Heart left ventricle (tissue), 16 donors: ENCODE measurements at regions not wholly inside any gene's neighbourhood (a gene's known extent, or its start where the extent isn't known, plus 50 kb on each side); places are given as distances from the start of the nearest gene placed in this dataset.
A peak's percentile ranks its signal among the peaks of the same experiment; 100 is the strongest.
"Not testable (repeated sequence)": the region's sequence is repeated elsewhere in the genome, so short reads cannot be mapped to it uniquely, and the experiment has no call there.

Experiments used
- ATAC-seq, 4 donors: fragments of 200-7000 bp; cut with Tn5 transposase; one replicate each; pipeline ENCODE4 v1.9.1; 2020 to 2022; ENCODE audit warnings: moderate library complexity in 4 of 4, mild to moderate bottlenecking in 3 of 4, moderate number of reproducible peaks in 1 of 4
- DNase-seq, 5 donors: peaks; one replicate each; pipeline ENCODE4 v3.0.0-alpha.2; 2020
- H3K27ac ChIP-seq, 12 donors: fragments of 200-600 bp; sonication (generic) in 4 of 12; one replicate each; pipeline versions ENCODE4 v1.5.0 to v1.8.0; 2016 to 2022; ENCODE audit warnings: mild to moderate bottlenecking in 2 of 12
- H3K27me3 ChIP-seq, 9 donors: fragments of 200-600 bp; sonication (generic) in 2 of 9; one replicate each; pipeline versions ENCODE4 v1.5.1 to v1.8.0; 2016 to 2022; ENCODE audit warnings: mild to moderate bottlenecking in 3 of 9
- H3K36me3 ChIP-seq, 9 donors: fragments of 200-600 bp; sonication (generic) in 2 of 9; one replicate each; pipeline versions ENCODE4 v1.5.0 to v1.8.0; 2018 to 2022; ENCODE audit warnings: mild to moderate bottlenecking in 2 of 9
- H3K4me1 ChIP-seq, 12 donors: fragments of 200-600 bp; sonication (generic) in 4 of 12; one replicate each; pipeline versions ENCODE4 v1.5.0 to v1.8.0; 2016 to 2022; ENCODE audit warnings: mild to moderate bottlenecking in 3 of 12
- H3K4me3 ChIP-seq, 12 donors: fragments of 200-600 bp; sonication (generic) in 4 of 12; one replicate each; pipeline versions ENCODE4 v1.5.0 to v1.8.0; 2017 to 2022; ENCODE audit warnings: mild to moderate bottlenecking in 9 of 12, moderate library complexity in 4 of 12
- H3K9me3 ChIP-seq, 12 donors: fragments of 200-600 bp; sonication (generic) in 4 of 12; one replicate each; pipeline versions ENCODE4 v1.5.0 to v1.8.0; 2016 to 2022; ENCODE audit warnings: mild to moderate bottlenecking in 1 of 12
- POLR2A ChIP-seq, 2 donors: fragments of 450-650 bp; IDR thresholded peaks; one replicate each; pipeline ENCODE4 v1.6.1; 2017; ENCODE audit warnings: antibody characterized with exemption in 2 of 2, mild to moderate bottlenecking in 2 of 2, moderate library complexity in 2 of 2
- WGBS, 4 donors: extraction: QIAGEN DNeasy Blood & Tissue Kit in 2 of 4; methylation state at CpG; one replicate each; pipeline versions ENCODE4 v1.1.5 to v1.1.7; 2013 to 2018; 5-methylcytosine and 5-hydroxymethylcytosine counted together
- intact Hi-C, 10 donors: fragments of 100-400 bp; cut with DNase I; formaldehyde crosslinking; loops; one replicate each; pipeline versions ENCODE4 v1.11.1 to v1.14.2; 2022
- TF ChIP-seq, protein P1 (sequence below), 12 donors: fragments of 200-600 bp; sonication (generic) in 4 of 12; IDR thresholded peaks; one replicate each; pipeline versions ENCODE4 v1.5.0 to v1.8.0; 2018 to 2022; ENCODE audit warnings: antibody characterized with exemption in 12 of 12, mild to moderate bottlenecking in 5 of 12
- donor health status: ischemic (EF 13 %, LVEDD 7.1; RV severe dilation, severe dysfunction).
- donor health status: healthy with polysubstance abuse.
- donor health status: DM: no; HTN: yes; CAD: no.
- donor health status: DM: no; HTN: no; CAD: no.
- donor health status: ischemic (EF 25% LVEDD 6.9; RV normal size, moderate dysfunction).
- donor health status: ischemic (EF 25% LVEDD 5.7; RV mildly dilated, moderate dysfunction).
- donor health status: healthy.
- donor health status: DM: yes; HTN: yes; CAD: no.
- donor health status: ischemic (EF 35%, LVEDD 5.7; RV mildly dilated, moderate dysfunction).
- donor health status: nonischemic (EF 11% LVEDD 7.7; RV severe dilation, severe dysfunction).
- donor health status: DM: yes; HTN: yes; CAD: no.
- donor health status: PGD.
- donor health status: ischemic (EF 29% LVEDD 5.4; RV normal size, mild dysfunction).
- donor health status: nonischemic (EF 23%, LVEDD 6.1; RV moderate dilation, normal function).

DNA sequence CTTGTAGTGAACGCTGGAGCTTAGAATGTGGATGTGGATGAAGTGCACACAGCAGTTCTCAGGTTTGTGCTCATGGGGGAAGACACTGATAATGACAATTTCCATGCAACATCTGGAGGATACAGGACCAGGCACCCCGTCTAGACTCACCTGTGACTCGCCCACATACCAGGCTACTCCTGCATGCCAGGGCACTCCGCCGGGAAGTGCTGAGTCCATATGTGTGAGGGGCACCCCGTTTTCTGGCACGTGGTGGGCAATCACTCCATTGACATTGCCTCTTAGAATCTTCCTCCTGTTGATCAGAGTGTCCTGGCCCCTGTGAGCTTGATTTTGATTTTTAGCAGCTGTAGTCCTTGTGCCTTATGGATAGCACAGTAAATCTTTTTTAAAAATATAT lies 90.9 kb upstream of the LRPAP1 start:
- no peak overlapping the region for H3K27ac ChIP-seq
- H3K36me3 ChIP-seq = no peaks in the 10 kb centered on the region
- H3K4me3 ChIP-seq = no peak overlapping the region
- peaks cover 0 to 6% (median 0%) of the 10 kb centered on the region in 12 donors for H3K9me3 ChIP-seq
- no peak for ATAC-seq
- 70 to 83% (median 77%) methylated on average over 7 of the region's 7 CpGs for WGBS, 4 donors
- H3K4me1 ChIP-seq = no peaks in the 10 kb centered on the region
- intact Hi-C loops = no loop called here
- peak in 1 of 5 donors; percentile 15 for DNase-seq
- TF ChIP-seq POLR2A (IDR thresholded peaks at IDR 0.05) = no peak
- TF ChIP-seq, protein P1, sequence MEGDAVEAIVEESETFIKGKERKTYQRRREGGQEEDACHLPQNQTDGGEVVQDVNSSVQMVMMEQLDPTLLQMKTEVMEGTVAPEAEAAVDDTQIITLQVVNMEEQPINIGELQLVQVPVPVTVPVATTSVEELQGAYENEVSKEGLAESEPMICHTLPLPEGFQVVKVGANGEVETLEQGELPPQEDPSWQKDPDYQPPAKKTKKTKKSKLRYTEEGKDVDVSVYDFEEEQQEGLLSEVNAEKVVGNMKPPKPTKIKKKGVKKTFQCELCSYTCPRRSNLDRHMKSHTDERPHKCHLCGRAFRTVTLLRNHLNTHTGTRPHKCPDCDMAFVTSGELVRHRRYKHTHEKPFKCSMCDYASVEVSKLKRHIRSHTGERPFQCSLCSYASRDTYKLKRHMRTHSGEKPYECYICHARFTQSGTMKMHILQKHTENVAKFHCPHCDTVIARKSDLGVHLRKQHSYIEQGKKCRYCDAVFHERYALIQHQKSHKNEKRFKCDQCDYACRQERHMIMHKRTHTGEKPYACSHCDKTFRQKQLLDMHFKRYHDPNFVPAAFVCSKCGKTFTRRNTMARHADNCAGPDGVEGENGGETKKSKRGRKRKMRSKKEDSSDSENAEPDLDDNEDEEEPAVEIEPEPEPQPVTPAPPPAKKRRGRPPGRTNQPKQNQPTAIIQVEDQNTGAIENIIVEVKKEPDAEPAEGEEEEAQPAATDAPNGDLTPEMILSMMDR (IDR thresholded peaks at IDR 0.05) = no peak
- H3K27me3 ChIP-seq = peaks cover 0 to 18% (median 5%) of the 10 kb centered on the region in 9 donors

- H3K36me3 ChIP-seq, H3K4me1 ChIP-seq, H3K4me3 ChIP-seq, ATAC-seq, H3K27ac ChIP-seq, H3K9me3 ChIP-seq, intact Hi-C loops, DNase-seq: not testable (repeated sequence)
- peaks cover 0 to 12% (median 5%) of the 10 kb centered on the region in 9 donors for H3K27me3 ChIP-seq
- 58 to 62% (median 60%) methylated on average over 6 of the region's 6 CpGs for WGBS, 4 donors
Observed at GRCh38 chr4:3620365-3620764, 88.1 kb upstream of the LRPAP1 start.

- H3K4me1 ChIP-seq, H3K4me3 ChIP-seq, H3K36me3 ChIP-seq, H3K9me3 ChIP-seq, H3K27ac ChIP-seq, ATAC-seq, intact Hi-C loops: not testable (repeated sequence)
- WGBS, 4 donors = 70 to 80% (median 75%) methylated on average over 4 of the region's 4 CpGs
- H3K27me3 ChIP-seq = peaks cover 0 to 12% (median 5%) of the 10 kb centered on the region in 9 donors
- peak in 1 of 5 donors; percentile 16 for DNase-seq
Observed at GRCh38 chr4:3619698-3620097, 87.5 kb upstream of the LRPAP1 start.

- intact Hi-C loops, H3K27ac ChIP-seq, ATAC-seq, H3K27me3 ChIP-seq, H3K36me3 ChIP-seq, H3K9me3 ChIP-seq, H3K4me3 ChIP-seq, H3K4me1 ChIP-seq, DNase-seq: not testable (repeated sequence)
- 74 to 81% (median 76%) methylated on average over 3 of the region's 3 CpGs for WGBS, 4 donors
Observed at GRCh38 chr4:3618341-3618740, 86.1 kb upstream of the LRPAP1 start.

DNA sequence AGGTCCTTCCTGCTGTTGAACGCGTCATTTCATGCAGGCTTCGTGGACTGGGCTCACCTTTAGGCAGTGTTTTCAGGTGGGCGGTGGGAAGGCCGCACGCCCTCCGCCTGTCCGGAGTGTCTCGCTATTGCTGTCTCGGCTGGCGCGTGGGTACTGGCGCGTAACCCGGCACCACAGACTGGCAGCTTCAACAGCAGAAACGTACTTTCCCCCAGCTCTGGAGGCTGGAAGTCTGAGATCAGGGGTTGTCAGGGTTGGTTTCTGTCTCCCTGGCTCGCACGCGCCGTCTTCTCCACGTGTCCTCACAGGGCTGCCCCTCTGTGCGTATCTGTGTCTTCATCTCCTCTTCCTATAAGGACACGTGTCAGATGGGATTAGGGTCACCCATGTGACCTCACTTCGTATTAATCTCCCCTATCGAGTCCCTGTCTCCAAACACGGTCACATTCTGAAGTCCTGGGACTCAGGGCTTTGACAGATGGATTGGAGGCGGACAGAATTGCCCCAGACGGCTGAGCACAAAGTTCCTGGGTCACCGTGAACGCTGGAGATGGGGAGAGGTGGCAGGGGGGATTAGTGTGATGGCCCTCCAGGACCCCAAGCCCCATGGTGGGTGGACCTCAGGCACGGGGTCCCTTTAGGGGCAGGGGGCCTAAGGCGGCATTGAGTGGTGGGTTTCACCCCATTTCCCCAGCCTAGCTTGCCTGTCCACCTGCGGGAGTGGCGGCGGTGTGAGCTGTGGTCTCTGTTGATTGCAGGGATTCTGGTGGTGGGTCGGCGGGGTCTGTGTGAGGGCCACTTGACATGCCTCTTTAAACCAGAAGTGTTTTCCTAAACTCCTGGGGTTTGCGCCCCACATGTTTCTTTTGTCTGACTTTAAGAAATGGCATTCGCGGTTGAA lies 83.4 kb upstream of the LRPAP1 start:
- H3K4me3 ChIP-seq = no peak overlapping the region
- H3K36me3 ChIP-seq = no peaks in the 10 kb centered on the region
- peaks cover 0 to 6% (median 0%) of the 10 kb centered on the region in 12 donors for H3K9me3 ChIP-seq
- no peak for ATAC-seq
- no peaks in the 10 kb centered on the region for H3K27me3 ChIP-seq
- WGBS, 4 donors = 87 to 90% (median 89%) methylated on average over 37 to 40 of the region's 40 CpGs
- DNase-seq = no peak
- TF ChIP-seq POLR2A (IDR thresholded peaks at IDR 0.05) = no peak
- TF ChIP-seq, protein P1 (IDR thresholded peaks at IDR 0.05) = no peak
- H3K27ac ChIP-seq = no peak overlapping the region
- peaks cover 0 to 4% (median 0%) of the 10 kb centered on the region in 12 donors for H3K4me1 ChIP-seq
- intact Hi-C loops = no loop called here

GRCh38 chr4:3614731-3614980 lies 82.4 kb upstream of the LRPAP1 start:
- Histone ChIP-seq H3K4me3 (no peak overlapping the region), H3K27me3 (no peaks in the 10 kb centered on the region), H3K4me1 (peaks cover 0 to 4% (median 0%) of the 10 kb centered on the region in 12 donors), H3K9me3 (peaks cover 0 to 6% (median 0%) of the 10 kb centered on the region in 12 donors), H3K36me3 (no peaks in the 10 kb centered on the region), H3K27ac (no peak overlapping the region)
- WGBS, 4 donors = 73 to 83% (median 82%) methylated on average over 8 of the region's 8 CpGs
- ATAC-seq (no peak), DNase-seq (no peak)
- TF ChIP-seq, protein P1 (IDR thresholded peaks at IDR 0.05) = no peak
- no peak for TF ChIP-seq POLR2A (IDR thresholded peaks at IDR 0.05)
- intact Hi-C loops = no loop called here
